ENCODE measurements at regions not wholly inside any gene's neighbourhood (a gene's known extent, or its start where the extent isn't known, plus 50 kb on each side); places are given as distances from the start of the nearest gene placed in this dataset.

DNA sequence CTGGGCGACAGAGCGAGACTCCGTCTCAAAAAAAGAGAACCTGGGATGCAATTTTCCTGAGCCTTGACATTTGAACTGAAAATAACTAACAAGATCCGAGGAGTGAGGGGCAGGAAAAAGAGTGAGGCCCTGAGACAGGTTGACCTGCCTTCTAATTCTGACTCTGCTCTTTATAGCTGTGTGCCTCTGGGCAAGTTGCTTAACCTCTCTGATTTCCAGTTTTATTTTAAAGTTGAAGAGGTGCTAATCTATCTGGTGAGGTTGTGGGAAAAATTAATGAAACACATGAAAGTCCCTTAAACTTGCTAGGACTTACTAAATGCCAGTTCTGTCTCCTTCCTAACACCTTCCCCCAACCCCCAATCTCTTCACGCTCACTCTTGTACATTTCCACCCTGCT is 108.4 kb upstream of the MGAT5 start:
- no peaks in the 10 kb centered on the region for H3K36me3 ChIP-seq (ENCODE audit: insufficient read depth, low read length)
- peaks cover 15% of the 10 kb centered on the region for H3K4me1 ChIP-seq (ENCODE audit: control insufficient read depth, insufficient read depth, low read length, unreplicated experiment)
- no peaks in the 10 kb centered on the region for H3K27me3 ChIP-seq (ENCODE audit: insufficient read depth, low read length)
- no peak overlapping the region for H2AFZ ChIP-seq (ENCODE audit: low read length, unreplicated experiment)
- H3K27ac ChIP-seq (ENCODE audit: low read depth, low read length): no peak overlapping the region
- H3K79me2 ChIP-seq (ENCODE audit: control insufficient read depth, insufficient read depth, low read length, unreplicated experiment): peaks cover 8% of the 10 kb centered on the region
- H3K4me3 ChIP-seq (ENCODE audit: low read depth, low read length): no peak overlapping the region

DNA sequence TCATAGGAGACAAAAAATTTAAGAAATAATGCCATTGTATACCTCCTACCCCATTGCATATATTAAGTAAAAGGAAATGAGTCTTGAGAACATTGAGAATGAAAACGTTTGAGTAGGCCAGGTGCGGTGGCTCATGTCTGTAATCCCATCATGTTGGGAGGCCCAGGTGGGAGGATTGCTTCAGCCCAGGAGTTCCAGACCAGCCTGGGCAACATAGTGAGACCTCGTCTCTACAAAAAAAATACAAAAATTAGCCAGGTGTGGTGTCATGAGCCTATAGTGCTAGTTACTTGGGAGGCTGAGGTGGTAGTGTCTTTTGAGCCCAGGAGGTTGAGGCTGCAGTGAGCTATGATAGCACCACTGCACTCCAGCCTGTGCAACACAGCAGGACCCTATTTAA is 107.7 kb upstream of the MGAT5 start:
- H3K79me2 ChIP-seq (ENCODE audit: control insufficient read depth, insufficient read depth, low read length, unreplicated experiment): peaks cover 8% of the 10 kb centered on the region
- H3K4me1 ChIP-seq (ENCODE audit: control insufficient read depth, insufficient read depth, low read length, unreplicated experiment): peaks cover 15% of the 10 kb centered on the region
- no peaks in the 10 kb centered on the region for H3K36me3 ChIP-seq (ENCODE audit: insufficient read depth, low read length)
- no peak overlapping the region for H2AFZ ChIP-seq (ENCODE audit: low read length, unreplicated experiment)
- no peaks in the 10 kb centered on the region for H3K27me3 ChIP-seq (ENCODE audit: insufficient read depth, low read length)
- H3K27ac ChIP-seq (ENCODE audit: low read depth, low read length): no peak overlapping the region
- H3K4me3 ChIP-seq (ENCODE audit: low read depth, low read length): no peak overlapping the region

DNA sequence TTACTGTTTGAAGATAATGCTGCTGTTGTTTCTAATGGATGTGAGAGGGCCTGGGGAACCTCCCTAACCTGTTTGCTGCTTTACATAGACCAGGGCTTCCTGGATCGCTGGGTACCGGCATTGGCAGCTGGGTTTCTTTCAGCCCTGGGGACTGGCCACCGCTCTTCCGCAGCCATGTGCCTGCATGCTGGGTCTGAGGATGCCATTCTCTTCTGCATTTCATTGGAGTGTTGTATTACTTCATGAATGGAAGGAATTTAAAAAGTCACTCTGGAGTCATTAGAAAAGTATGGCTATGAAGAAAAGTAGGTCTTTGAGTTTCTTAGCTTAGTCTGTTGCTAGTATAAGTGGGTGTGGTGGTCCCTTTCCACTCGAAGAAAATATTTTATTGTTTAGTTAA is 107.3 kb upstream of the MGAT5 start:
- Histone ChIP-seq H3K4me1 (ENCODE audit: control insufficient read depth, insufficient read depth, low read length, unreplicated experiment) (peaks cover 15% of the 10 kb centered on the region), H3K4me3 (ENCODE audit: low read depth, low read length) (no peak overlapping the region), H3K36me3 (ENCODE audit: insufficient read depth, low read length) (no peaks in the 10 kb centered on the region), H3K27me3 (ENCODE audit: insufficient read depth, low read length) (no peaks in the 10 kb centered on the region), H3K27ac (ENCODE audit: low read depth, low read length) (no peak overlapping the region), H2AFZ (ENCODE audit: low read length, unreplicated experiment) (no peak overlapping the region), H3K79me2 (ENCODE audit: control insufficient read depth, insufficient read depth, low read length, unreplicated experiment) (peaks cover 8% of the 10 kb centered on the region)

DNA sequence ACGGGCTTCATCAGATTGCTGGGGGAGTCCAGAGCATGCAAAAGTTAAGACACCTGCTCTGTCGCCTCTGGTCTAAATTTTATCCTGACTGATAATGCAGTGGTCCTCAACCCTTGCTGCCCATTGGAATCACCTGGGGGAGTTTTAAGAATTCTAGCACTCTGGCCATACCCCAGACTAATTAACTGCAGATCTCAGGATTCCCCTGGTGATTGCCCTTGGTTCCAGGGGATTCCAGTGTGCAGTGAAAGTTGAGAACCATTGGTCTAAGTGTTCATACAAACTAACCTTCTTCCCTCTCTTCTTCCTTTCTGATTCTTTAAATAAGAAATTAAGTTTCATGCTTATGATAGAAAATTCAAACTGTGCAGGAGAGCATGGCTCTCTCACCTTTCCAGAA is 105.7 kb upstream of the MGAT5 start:
- Histone ChIP-seq H3K27ac (ENCODE audit: low read depth, low read length) (no peak overlapping the region), H3K4me1 (ENCODE audit: control insufficient read depth, insufficient read depth, low read length, unreplicated experiment) (peaks cover 3% of the 10 kb centered on the region), H3K4me3 (ENCODE audit: low read depth, low read length) (no peak overlapping the region), H3K27me3 (ENCODE audit: insufficient read depth, low read length) (no peaks in the 10 kb centered on the region), H3K36me3 (ENCODE audit: insufficient read depth, low read length) (no peaks in the 10 kb centered on the region), H2AFZ (ENCODE audit: low read length, unreplicated experiment) (no peak overlapping the region), H3K79me2 (ENCODE audit: control insufficient read depth, insufficient read depth, low read length, unreplicated experiment) (peaks cover 4% of the 10 kb centered on the region)

DNA sequence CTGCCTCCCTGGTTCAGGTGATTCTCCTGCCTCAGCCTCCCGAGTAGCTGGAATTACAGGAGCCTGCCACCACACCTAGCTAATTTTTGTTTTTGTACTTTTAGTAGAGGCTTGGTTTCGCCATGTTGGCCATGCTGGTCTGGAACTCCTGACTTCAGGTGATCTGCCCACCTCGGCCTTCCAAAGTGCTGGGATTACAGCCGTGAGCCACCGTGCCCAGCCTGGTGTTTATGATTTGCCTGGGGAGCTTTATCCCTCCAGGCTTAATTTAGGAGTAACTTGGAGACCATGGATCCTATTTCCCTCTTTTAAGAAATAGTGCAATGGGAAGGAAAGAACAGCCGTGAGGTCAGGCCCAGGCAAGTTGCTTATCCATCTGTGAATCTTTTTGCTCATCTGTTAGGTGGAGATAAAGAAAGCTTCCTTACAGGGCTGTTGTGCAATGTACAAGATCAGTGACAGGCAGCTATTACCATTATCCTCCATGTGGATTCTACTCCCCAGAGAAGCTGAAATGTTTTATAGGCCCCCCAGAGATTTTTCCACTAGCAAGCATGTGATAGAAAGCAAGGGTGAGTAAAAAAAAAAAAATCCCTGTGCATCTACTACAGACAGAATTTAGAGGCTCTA is 104.9 kb upstream of the MGAT5 start:
- Histone ChIP-seq H3K27ac (ENCODE audit: low read depth, low read length) (no peak overlapping the region), H3K36me3 (ENCODE audit: insufficient read depth, low read length) (no peaks in the 10 kb centered on the region), H3K79me2 (ENCODE audit: control insufficient read depth, insufficient read depth, low read length, unreplicated experiment) (peaks cover 4% of the 10 kb centered on the region)

DNA sequence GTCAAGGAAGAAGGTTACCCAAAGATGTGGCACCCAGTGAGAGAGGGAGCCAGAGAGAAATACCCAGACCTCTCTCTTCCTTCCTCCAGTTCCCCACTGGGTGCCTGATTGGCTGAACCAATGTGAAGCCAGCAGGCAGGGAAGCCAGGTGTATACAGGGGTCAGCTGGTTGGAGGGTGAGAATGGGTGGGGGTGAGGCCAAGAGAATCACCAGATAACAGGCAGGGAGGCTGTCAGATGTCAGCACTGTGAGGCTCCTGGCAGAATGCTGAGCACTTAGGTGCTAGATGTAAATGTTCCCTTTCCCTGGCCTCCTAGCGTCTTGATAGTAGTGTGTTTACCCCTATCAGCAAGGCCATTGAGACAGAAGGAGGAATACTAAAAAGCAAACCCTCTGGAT is 104.0 kb upstream of the MGAT5 start:
- H3K4me1 ChIP-seq (ENCODE audit: control insufficient read depth, insufficient read depth, low read length, unreplicated experiment): no peaks in the 10 kb centered on the region
- no peak overlapping the region for H2AFZ ChIP-seq (ENCODE audit: low read length, unreplicated experiment)
- peaks cover 2% of the 10 kb centered on the region for H3K79me2 ChIP-seq (ENCODE audit: control insufficient read depth, insufficient read depth, low read length, unreplicated experiment)
- H3K4me3 ChIP-seq (ENCODE audit: low read depth, low read length): no peak overlapping the region
- no peaks in the 10 kb centered on the region for H3K27me3 ChIP-seq (ENCODE audit: insufficient read depth, low read length)
- H3K36me3 ChIP-seq (ENCODE audit: insufficient read depth, low read length): no peaks in the 10 kb centered on the region
- no peak overlapping the region for H3K27ac ChIP-seq (ENCODE audit: low read depth, low read length)

More for the DNA sequence above, 104.9 kb upstream of the MGAT5 start:
- H3K27me3 ChIP-seq (ENCODE audit: insufficient read depth, low read length): no peaks in the 10 kb centered on the region
- H3K4me3 ChIP-seq (ENCODE audit: low read depth, low read length): no peak overlapping the region
- no peak overlapping the region for H2AFZ ChIP-seq (ENCODE audit: low read length, unreplicated experiment)
- no peaks in the 10 kb centered on the region for H3K4me1 ChIP-seq (ENCODE audit: control insufficient read depth, insufficient read depth, low read length, unreplicated experiment)

DNA sequence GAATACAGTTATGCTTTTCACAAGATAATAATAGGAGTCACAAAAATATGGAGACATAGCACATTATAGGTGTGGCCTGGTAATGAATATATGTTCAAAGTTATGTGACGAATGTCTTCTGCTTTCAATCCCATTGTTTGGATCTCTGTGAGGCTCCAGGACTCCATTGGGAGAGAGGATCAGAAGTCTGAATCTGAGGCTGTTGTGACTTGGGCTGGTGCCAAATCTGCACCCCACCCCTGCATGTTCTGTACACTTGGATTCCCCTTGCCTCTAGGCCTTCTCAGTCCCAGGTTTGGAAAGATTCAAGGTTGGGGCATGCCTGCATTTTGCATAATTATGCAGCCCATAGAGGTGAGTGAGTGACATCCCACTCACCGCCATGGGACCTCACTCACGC is 103.1 kb upstream of the MGAT5 start:
- no peak overlapping the region for H3K4me3 ChIP-seq (ENCODE audit: low read depth, low read length)
- no peaks in the 10 kb centered on the region for H3K36me3 ChIP-seq (ENCODE audit: insufficient read depth, low read length)
- no peak overlapping the region for H3K27ac ChIP-seq (ENCODE audit: low read depth, low read length)
- no peaks in the 10 kb centered on the region for H3K27me3 ChIP-seq (ENCODE audit: insufficient read depth, low read length)
- no peaks in the 10 kb centered on the region for H3K4me1 ChIP-seq (ENCODE audit: control insufficient read depth, insufficient read depth, low read length, unreplicated experiment)
- peaks cover 2% of the 10 kb centered on the region for H3K79me2 ChIP-seq (ENCODE audit: control insufficient read depth, insufficient read depth, low read length, unreplicated experiment)
- no peak overlapping the region for H2AFZ ChIP-seq (ENCODE audit: low read length, unreplicated experiment)

DNA sequence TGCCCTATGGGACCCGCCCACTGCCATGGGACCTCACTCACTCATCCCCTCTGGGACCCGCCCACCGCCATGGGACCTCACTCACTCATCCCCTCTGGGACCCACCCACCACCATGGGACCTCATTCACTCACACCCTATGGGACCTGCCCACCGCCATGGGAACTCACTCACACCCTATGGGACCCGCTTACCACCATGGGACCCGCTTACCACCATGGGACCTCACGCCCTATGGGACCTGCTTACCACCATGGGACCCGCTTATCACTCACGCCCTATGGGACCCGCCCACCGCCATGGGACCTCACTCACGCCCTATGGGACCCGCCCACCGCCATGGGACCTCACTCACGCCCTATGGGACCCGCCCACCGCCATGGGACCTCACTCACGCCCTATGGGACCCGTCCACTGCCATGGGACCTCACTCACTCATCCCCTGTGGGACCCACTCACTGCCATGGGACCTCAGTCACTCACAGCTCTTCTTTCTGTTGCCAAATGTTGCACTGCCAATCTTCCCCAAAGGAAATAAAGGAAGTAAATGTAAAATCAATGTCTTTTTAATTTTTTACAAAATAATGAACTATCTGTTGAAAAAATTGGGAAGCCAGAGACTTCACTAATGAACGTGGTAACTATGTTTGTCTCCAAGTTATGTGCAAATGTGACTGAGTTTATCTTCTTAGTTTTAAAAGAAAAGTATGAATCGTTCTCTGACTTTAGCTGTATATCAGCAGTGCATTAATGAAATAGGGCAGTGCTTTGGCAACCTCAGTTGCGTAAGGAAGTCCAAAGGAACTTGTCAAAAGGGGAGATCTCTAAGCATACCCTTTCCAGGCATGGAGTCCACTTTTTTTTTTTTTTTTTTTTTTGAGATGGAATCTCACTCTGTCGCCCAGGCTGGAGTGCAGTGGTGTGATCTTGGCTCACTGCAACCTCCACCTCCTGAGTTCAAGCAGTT is 101.5 kb upstream of the MGAT5 start:
- H3K4me3 ChIP-seq (ENCODE audit: low read depth, low read length): no peak overlapping the region
- peaks cover 2% of the 10 kb centered on the region for H3K79me2 ChIP-seq (ENCODE audit: control insufficient read depth, insufficient read depth, low read length, unreplicated experiment)
- H3K27me3 ChIP-seq (ENCODE audit: insufficient read depth, low read length): no peaks in the 10 kb centered on the region
- no peaks in the 10 kb centered on the region for H3K36me3 ChIP-seq (ENCODE audit: insufficient read depth, low read length)
- no peak overlapping the region for H3K27ac ChIP-seq (ENCODE audit: low read depth, low read length)
- no peak overlapping the region for H2AFZ ChIP-seq (ENCODE audit: low read length, unreplicated experiment)
- no peaks in the 10 kb centered on the region for H3K4me1 ChIP-seq (ENCODE audit: control insufficient read depth, insufficient read depth, low read length, unreplicated experiment)

DNA sequence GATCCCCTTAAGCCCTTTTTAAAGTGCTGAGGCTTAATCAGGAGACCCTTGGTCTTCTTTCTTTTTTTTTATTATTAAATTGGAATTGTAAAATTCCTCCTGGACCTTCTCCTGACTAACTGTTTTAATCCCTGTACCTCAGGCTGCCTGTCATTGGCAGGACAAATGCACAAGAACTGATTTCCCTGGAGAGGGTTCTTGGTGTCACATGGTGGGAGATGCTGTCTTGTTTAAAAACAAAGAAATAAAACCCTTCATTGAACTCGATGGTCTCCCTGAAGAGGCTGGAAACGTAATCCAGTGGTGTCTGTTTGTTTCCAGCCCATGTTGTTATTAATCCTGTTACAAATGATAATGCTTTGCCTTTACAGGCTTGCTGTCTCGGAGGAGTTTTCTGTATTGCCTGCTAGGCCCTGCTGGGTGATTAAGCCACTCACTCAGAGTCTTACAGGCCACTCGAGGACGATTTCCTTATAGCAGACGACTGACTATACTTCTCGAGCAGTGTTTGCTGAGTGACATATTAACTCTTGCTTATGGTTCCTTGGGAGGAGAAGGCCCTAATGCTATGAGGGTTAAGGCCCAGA is 100.5 kb upstream of the MGAT5 start:
- peaks cover 2% of the 10 kb centered on the region for H3K79me2 ChIP-seq (ENCODE audit: control insufficient read depth, insufficient read depth, low read length, unreplicated experiment)
- H3K4me3 ChIP-seq (ENCODE audit: low read depth, low read length): no peak overlapping the region
- H3K36me3 ChIP-seq (ENCODE audit: insufficient read depth, low read length): no peaks in the 10 kb centered on the region
- H3K4me1 ChIP-seq (ENCODE audit: control insufficient read depth, insufficient read depth, low read length, unreplicated experiment): no peaks in the 10 kb centered on the region
- H3K27ac ChIP-seq (ENCODE audit: low read depth, low read length): no peak overlapping the region
- no peaks in the 10 kb centered on the region for H3K27me3 ChIP-seq (ENCODE audit: insufficient read depth, low read length)
- no peak overlapping the region for H2AFZ ChIP-seq (ENCODE audit: low read length, unreplicated experiment)

DNA sequence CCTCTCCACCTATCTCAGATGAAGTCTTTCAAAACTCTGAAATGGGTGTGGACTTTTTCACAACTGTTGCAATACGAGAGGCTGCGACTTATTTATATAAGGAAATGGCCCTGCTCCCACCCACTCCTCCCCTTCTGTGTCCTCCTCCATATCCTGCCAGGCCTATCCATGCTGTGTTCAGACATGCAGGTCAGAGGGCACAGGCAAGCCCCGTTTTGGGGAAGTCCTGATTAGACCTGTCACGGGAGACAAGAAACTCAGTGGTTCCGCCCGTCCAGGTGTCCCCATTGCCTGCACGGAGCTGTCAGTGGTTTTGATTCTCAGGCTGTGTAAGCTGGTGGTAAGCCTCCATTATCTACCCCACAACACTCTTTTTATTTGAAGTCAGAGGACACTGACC is 99.6 kb upstream of the MGAT5 start:
- Histone ChIP-seq H3K79me2 (ENCODE audit: control insufficient read depth, insufficient read depth, low read length, unreplicated experiment) (peaks cover 2% of the 10 kb centered on the region), H2AFZ (ENCODE audit: low read length, unreplicated experiment) (no peak overlapping the region)

More for the DNA sequence above, 99.6 kb upstream of the MGAT5 start:
- Histone ChIP-seq H3K4me3 (ENCODE audit: low read depth, low read length) (no peak overlapping the region), H3K4me1 (ENCODE audit: control insufficient read depth, insufficient read depth, low read length, unreplicated experiment) (no peaks in the 10 kb centered on the region), H3K27ac (ENCODE audit: low read depth, low read length) (no peak overlapping the region), H3K27me3 (ENCODE audit: insufficient read depth, low read length) (no peaks in the 10 kb centered on the region), H3K36me3 (ENCODE audit: insufficient read depth, low read length) (no peaks in the 10 kb centered on the region)

Data from ACC112 (cell line).